K562 (cell line): ENCODE measurements at regions not wholly inside any gene's neighbourhood (a gene's known extent, or its start where the extent isn't known, plus 50 kb on each side); places are given as distances from the start of the nearest gene placed in this dataset.

Source experiments
- ATAC-seq: fragments of 200-7000 bp; cut with Tn5 transposase; 3 replicates; pipeline ENCODE4 v1.9.1; 2020; ENCODE audit warnings: moderate library complexity
- BruUV-seq: library from RNA; stranded (reverse); fragments of 400-500 nt; replicated peaks from 2 replicates; lab custom pipeline; 2021; lab: Mats Ljungman, UMichigan
- CTCF ChIA-PET: fragments of 300-600 bp; formaldehyde crosslinking; extraction: SDS; loops from one replicate; lab custom pipeline; 2021; ENCODE audit warnings: low intra/inter-chr PET ratio; lab: Yijun Ruan, JAX
- POLR2A ChIA-PET: fragments of 300-600, 350-650 bp; sonication (Branson Sonifier 250); formaldehyde crosslinking; extraction: SDS; loops from one replicate; lab custom pipeline; 2021; ENCODE audit warnings: antibody characterized with exemption, inconsistent platforms; lab: Yijun Ruan, JAX
- DNase-seq, 4 experiments: peaks; one replicate each; pipeline versions ENCODE4 v3.0.0 to v3.0.0-alpha.2; 2011 to 2018; ENCODE audit warnings: low spot score in 3 of 4, mixed read lengths in 3 of 4; ENCODE audit errors: extremely low read depth in 1 of 4
- FAIRE-seq: peaks from 2 replicates; lab custom pipeline; 2011; peaks lifted over from hg19 to GRCh38; lab: Jason Lieb, UNC
- H2AFZ ChIP-seq: 2 replicates; pipeline ENCODE4 v1.6.0; 2011; ENCODE audit warnings: low read depth, low read length, control low read depth, inconsistent platforms
- H3K27ac ChIP-seq: fragments of 200-600 bp; 3 replicates; pipeline ENCODE4 v1.8.0; 2011; ENCODE audit warnings: low read depth, mild to moderate bottlenecking, control low read depth, inconsistent platforms, low read length, moderate library complexity, mixed read lengths; ENCODE audit errors: extremely low read depth
- H3K27me3 ChIP-seq, 2 experiments: fragments of 300-600 bp in 1 of 2; 2 replicates in 1 of 2; 3 replicates in 1 of 2; pipeline versions ENCODE4 v1.6.0 to v1.8.0; 2011; ENCODE audit warnings: inconsistent platforms in 2 of 2, low read length in 2 of 2, mild to moderate bottlenecking in 1 of 2, mixed read lengths in 1 of 2, moderate library complexity in 1 of 2; ENCODE audit not compliant: control insufficient read depth in 2 of 2, insufficient read depth in 2 of 2
- H3K36me3 ChIP-seq: fragments of 300-600 bp; 3 replicates; pipeline ENCODE4 v1.8.0; 2011; ENCODE audit warnings: mild to moderate bottlenecking, low read length, inconsistent platforms; ENCODE audit not compliant: control insufficient read depth, insufficient read depth
- H3K4me1 ChIP-seq, 2 experiments: fragments of 200-600 bp in 1 of 2; replicated peaks in 1 of 2; 2 replicates in 1 of 2; 3 replicates in 1 of 2; pipeline versions ENCODE4 v1.5.1 to v1.8.0; 2011; ENCODE audit warnings: inconsistent platforms in 2 of 2, low read length in 2 of 2, mild to moderate bottlenecking in 1 of 2, mixed read lengths in 1 of 2, moderate library complexity in 1 of 2; ENCODE audit not compliant: control insufficient read depth in 2 of 2, insufficient read depth in 2 of 2
- H3K4me2 ChIP-seq: 2 replicates; pipeline ENCODE4 v1.6.1; 2011; ENCODE audit warnings: low read length, control low read depth, inconsistent platforms, mixed read lengths; ENCODE audit not compliant: insufficient read depth
- H3K4me3 ChIP-seq: fragments of 200-600 bp; sonication (generic), shearing (Covaris generic); 2 replicates; pipeline ENCODE4 v1.5.1; 2016; ENCODE audit warnings: control low read depth, inconsistent platforms
- H3K79me2 ChIP-seq: fragments of 200-600 bp; 3 replicates; pipeline ENCODE4 v1.8.0; 2011; ENCODE audit warnings: low read length, inconsistent platforms; ENCODE audit not compliant: control insufficient read depth, insufficient read depth
- H3K9ac ChIP-seq, 2 experiments: 2 replicates each; pipeline versions ENCODE4 v1.6.0 to v1.6.1; 2011; ENCODE audit warnings: low read depth in 2 of 2, low read length in 2 of 2, control low read depth in 1 of 2, inconsistent platforms in 1 of 2, mild to moderate bottlenecking in 1 of 2, mixed read lengths in 1 of 2; ENCODE audit not compliant: insufficient read depth in 1 of 2
- H3K9me1 ChIP-seq: one replicate; pipeline ENCODE4 v1.6.0; 2011; ENCODE audit warnings: inconsistent platforms, mild to moderate bottlenecking, low read length, moderate library complexity; ENCODE audit not compliant: control insufficient read depth, insufficient read depth
- H3K9me3 ChIP-seq: replicated peaks from 2 replicates; pipeline ENCODE4 v1.5.1; 2011; ENCODE audit warnings: low read depth, low read length, inconsistent platforms; ENCODE audit not compliant: control insufficient read depth, insufficient read depth
- H4K20me1 ChIP-seq: replicated peaks from 2 replicates; pipeline ENCODE4 v1.6.1; 2011; ENCODE audit warnings: low read length, inconsistent platforms, mixed read lengths; ENCODE audit not compliant: control insufficient read depth, insufficient read depth
- CC2D1A ChIP-seq: fragments of 450-650 bp; IDR thresholded peaks from 2 replicates; pipeline ENCODE4 v1.6.1; 2017; ENCODE audit warnings: mild to moderate bottlenecking
- HSF4 ChIP-seq: fragments of 250-450 bp; sonication (Bioruptor Pico); IDR thresholded peaks from 2 replicates; pipeline ENCODE4 v2.1.2; 2022; ENCODE audit warnings: mild to moderate bottlenecking, moderate library complexity, borderline replicate concordance
- MTA2 ChIP-seq: fragments of 450-650 bp; IDR thresholded peaks from 2 replicates; pipeline ENCODE4 v1.6.1; 2016; ENCODE audit warnings: low read depth
- SRSF9 ChIP-seq: fragments of 200-400 bp; formaldehyde crosslinking; IDR thresholded peaks from 2 replicates; pipeline ENCODE4 v1.6.1; 2017; ENCODE audit warnings: low read depth, low read length, borderline replicate concordance
- TCF7 ChIP-seq: sonication (generic); IDR thresholded peaks from 2 replicates; pipeline ENCODE4 v1.6.1; 2016; ENCODE audit warnings: antibody characterized with exemption, borderline replicate concordance
- ZBTB33 ChIP-seq: sonication (generic); formaldehyde crosslinking; IDR thresholded peaks from 2 replicates; pipeline ENCODE4 v1.8.1; 2023; ENCODE audit warnings: mild to moderate bottlenecking, missing genetic modification reagents
- WGBS: fragments of 100-300 bp; shearing (Covaris generic); methylation state at CpG from one replicate; pipeline ENCODE4 v1.1.6; 2016; ENCODE audit warnings: low coverage, mixed read lengths; ENCODE audit not compliant: insufficient coverage; ENCODE audit errors: missing lambda C conversion rate; 5-methylcytosine and 5-hydroxymethylcytosine counted together
- in situ Hi-C: fragments of 300-500 bp; cut with MboI; formaldehyde crosslinking; loops from 4 replicates; pipeline ENCODE4 v1.15.0; 2018; ENCODE audit warnings: inconsistent platforms, mixed read lengths
- intact Hi-C: fragments of 100-400 bp; cut with micrococcal nuclease; formaldehyde crosslinking; loops from 2 replicates; pipeline ENCODE4 v1.14.2; 2022

DNA sequence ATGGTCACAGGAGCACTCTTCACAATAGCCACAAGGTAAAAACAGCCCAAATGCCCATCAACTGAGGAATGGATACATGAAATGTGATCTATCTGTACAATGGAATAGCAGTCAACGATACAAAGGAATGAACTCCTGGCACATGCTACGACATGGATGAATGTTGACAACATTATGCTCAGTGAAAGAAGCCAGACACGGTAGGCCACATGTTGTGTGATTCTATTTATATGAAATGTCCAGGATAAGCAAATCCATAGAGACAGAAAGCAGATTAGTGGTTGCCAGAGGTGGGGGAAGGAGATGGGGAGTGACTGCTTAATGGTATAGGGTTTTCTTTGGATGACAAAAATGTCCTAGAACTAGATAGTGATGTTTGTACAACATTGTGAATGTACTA, 58.7 kb upstream of the GPM6B start:
- FAIRE-seq (no peak), DNase-seq (no peak), ATAC-seq (no peak)
- Histone ChIP-seq H2AFZ (no peak overlapping the region), H3K79me2 (no peaks in the 10 kb centered on the region), H3K36me3 (no peaks in the 10 kb centered on the region), H3K9ac (no peak overlapping the region), H3K9me1 (no peaks in the 10 kb centered on the region), H3K4me2 (no peak overlapping the region), H3K9me3 (no peaks in the 10 kb centered on the region), H3K4me3 (no peak overlapping the region), H4K20me1 (no peaks in the 10 kb centered on the region), H3K4me1 (no peaks in the 10 kb centered on the region), H3K27me3 (peaks cover 0 to 3% of the 10 kb centered on the region in 2 experiments; a peak in 2 of 5 replicates), H3K27ac (no peak overlapping the region)
- 0% methylated on average over 3 of the region's 3 CpGs for WGBS
- TF ChIP-seq ZBTB33 = no peak
- ChIA-PET POLR2A (no interaction called here), CTCF (no interaction called here)
- no TSS peak for BruUV-seq
- in situ Hi-C loops (no loop called here), intact Hi-C loops (no loop called here)

GRCh38 chrX:13868591-13868990, 51.7 kb upstream of the GPM6B start:
- Histone ChIP-seq H4K20me1 (no peaks in the 10 kb centered on the region), H3K9me1 (no peaks in the 10 kb centered on the region), H3K79me2 (no peaks in the 10 kb centered on the region), H2AFZ (no peak overlapping the region), H3K4me1 (no peaks in the 10 kb centered on the region), H3K9me3 (no peaks in the 10 kb centered on the region), H3K4me2 (no peak overlapping the region), H3K36me3 (no peaks in the 10 kb centered on the region), H3K4me3 (no peak overlapping the region), H3K27me3 (no peaks in the 10 kb centered on the region; a peak in 1 of 5 replicates), H3K9ac (no peak overlapping the region), H3K27ac (no peak overlapping the region)
- no TSS peak for BruUV-seq
- CTCF ChIA-PET = no interaction called here
- FAIRE-seq (no peak), ATAC-seq (no peak), DNase-seq (no peak)
- in situ Hi-C loops = no loop called here
- intact Hi-C loops = no loop called here
- TF ChIP-seq CC2D1A = no peak
- TF ChIP-seq TCF7 = no peak
- no peak for TF ChIP-seq HSF4 (CRISPR knock-in tag)
- no peak for TF ChIP-seq SRSF9
- TF ChIP-seq MTA2 = no peak
- POLR2A ChIA-PET = no interaction called here
